ENCODE measurements at regions not wholly inside any gene's neighbourhood (a gene's known extent, or its start where the extent isn't known, plus 50 kb on each side); places are given as distances from the start of the nearest gene placed in this dataset.

- no peak for TF ChIP-seq CTCF (IDR thresholded peaks at IDR 0.05; ENCODE audit: low read depth, low read length)
- no peak for DNase-seq (ENCODE audit: extremely low read depth, low read depth)
Measured at GRCh38 chr4:146098978-146099377, 76.5 kb upstream of the LSM6 start.

GRCh38 chr4:146098397-146098796, 77.1 kb upstream of the LSM6 start:
- no peak for DNase-seq (ENCODE audit: extremely low read depth, low read depth)
- TF ChIP-seq CTCF (IDR thresholded peaks at IDR 0.05; ENCODE audit: low read depth, low read length), result no peak

GRCh38 chr4:146096371-146096770, 79.1 kb upstream of the LSM6 start:
- DNase-seq (ENCODE audit: extremely low read depth, low read depth), result no peak
- no peak for TF ChIP-seq CTCF (IDR thresholded peaks at IDR 0.05; ENCODE audit: low read depth, low read length)

- TF ChIP-seq CTCF (IDR thresholded peaks at IDR 0.05; ENCODE audit: low read depth, low read length), result no peak
- DNase-seq (ENCODE audit: extremely low read depth, low read depth), result no peak
Measured at GRCh38 chr4:146095860-146096259, 79.7 kb upstream of the LSM6 start.

- peak; percentile 25 for DNase-seq (ENCODE audit: extremely low read depth, low read depth)
- peak; percentile 77 for TF ChIP-seq CTCF (IDR thresholded peaks at IDR 0.05; ENCODE audit: low read depth, low read length)
Measured at GRCh38 chr4:146095091-146095690, 80.3 kb upstream of the LSM6 start.

- TF ChIP-seq CTCF (IDR thresholded peaks at IDR 0.05; ENCODE audit: low read depth, low read length), result no peak
- no peak for DNase-seq (ENCODE audit: extremely low read depth, low read depth)
Measured at GRCh38 chr4:146088690-146089089, 86.8 kb upstream of the LSM6 start.

- no peak for DNase-seq (ENCODE audit: extremely low read depth, low read depth)
- TF ChIP-seq CTCF (IDR thresholded peaks at IDR 0.05; ENCODE audit: low read depth, low read length), result no peak
Measured at GRCh38 chr4:146087856-146088255, 87.7 kb upstream of the LSM6 start.
